Stimulated activated CD8-positive, alpha-beta memory T cell treated with anti-CD3 and anti-CD28 coated beads, Interleukin-12 subunit alpha, Interleukin-12 subunit beta, amount 100 ng/mL, for 24 hours (primary cell): ENCODE measurements at regions not wholly inside any gene's neighbourhood (a gene's known extent, or its start where the extent isn't known, plus 50 kb on each side); places are given as distances from the start of the nearest gene placed in this dataset.

Source experiments
- DNase-seq: peaks from one replicate; pipeline ENCODE4 v3.0.0-alpha.2; 2020; ENCODE audit errors: extremely low read depth

GRCh38 chr14:101120641-101121507 is 217.4 kb upstream of the RTL1 start:
- no peak for DNase-seq

- no peak for DNase-seq
Observed at GRCh38 chr14:101121508-101122139, 218.1 kb upstream of the RTL1 start.

GRCh38 chr14:101122237-101123141 is 219.0 kb upstream of the RTL1 start:
- no peak for DNase-seq

GRCh38 chr14:101123618-101124510 is 220.3 kb upstream of the RTL1 start:
- no peak for DNase-seq

- DNase-seq, result no peak
Observed at GRCh38 chr14:101124815-101125214, 221.3 kb upstream of the RTL1 start.

- no peak for DNase-seq
Observed at GRCh38 chr14:101125313-101125712, 221.8 kb upstream of the RTL1 start.

- no peak for DNase-seq
Observed at GRCh38 chr14:101125719-101126651, 222.5 kb upstream of the RTL1 start.

- DNase-seq, result no peak
Observed at GRCh38 chr14:101126731-101127130, 223.2 kb upstream of the RTL1 start.

- DNase-seq, result no peak
Observed at GRCh38 chr14:101127224-101127623, 223.7 kb upstream of the RTL1 start.

GRCh38 chr14:101128478-101129321 is 225.2 kb upstream of the RTL1 start:
- DNase-seq, result no peak

- DNase-seq, result no peak
Observed at GRCh38 chr14:101129521-101130167, 226.1 kb upstream of the RTL1 start.

GRCh38 chr14:101130861-101131260 is 227.3 kb upstream of the RTL1 start:
- DNase-seq, result no peak

- DNase-seq, result no peak
Observed at GRCh38 chr14:101131451-101131916, 228.0 kb upstream of the RTL1 start.

- no peak for DNase-seq
Observed at GRCh38 chr14:101132051-101132571, 228.6 kb upstream of the RTL1 start.

GRCh38 chr14:101132588-101132987 is 229.1 kb upstream of the RTL1 start:
- no peak for DNase-seq

- no peak for DNase-seq
Observed at GRCh38 chr14:101133068-101133467, 229.5 kb upstream of the RTL1 start.

- no peak for DNase-seq
Observed at GRCh38 chr14:101134161-101134631, 230.7 kb upstream of the RTL1 start.

- no peak for DNase-seq
Observed at GRCh38 chr14:101134851-101135433, 231.4 kb upstream of the RTL1 start.
